CD8-positive, alpha-beta memory T cell (primary cell): ENCODE measurements at regions not wholly inside any gene's neighbourhood (a gene's known extent, or its start where the extent isn't known, plus 50 kb on each side); places are given as distances from the start of the nearest gene placed in this dataset.
"Not testable (repeated sequence)": the region's sequence is repeated elsewhere in the genome, so short reads cannot be mapped to it uniquely, and the experiment has no call there.

Source experiments
- CTCF ChIA-PET: fragments of 350-600 bp; sonication (Branson Sonifier 250); formaldehyde crosslinking; loops from one replicate; lab custom pipeline; 2021; ENCODE audit warnings: antibody characterized with exemption; lab: Charles Lee
- POLR2A ChIA-PET: fragments of 350-600 bp; sonication (Branson Sonifier 250); formaldehyde crosslinking; loops from one replicate; lab custom pipeline; 2021; ENCODE audit warnings: antibody characterized with exemption; lab: Charles Lee
- DNase-seq, 5 donors: peaks; one replicate each; pipeline versions ENCODE4 v3.0.0 to v3.0.0-alpha.2; 2020 to 2022; ENCODE audit warnings: mixed read lengths in 1 of 5
- H3K27ac ChIP-seq: one replicate; pipeline ENCODE4 v1.7.0; 2013; ENCODE audit warnings: low read depth, mild to moderate bottlenecking, low read length, moderate library complexity
- H3K27me3 ChIP-seq: 2 replicates; pipeline ENCODE4 v1.7.0; 2013; ENCODE audit warnings: low read length, mild to moderate bottlenecking; ENCODE audit not compliant: insufficient read depth, poor library complexity, severe bottlenecking
- H3K36me3 ChIP-seq: 2 replicates; pipeline ENCODE4 v1.7.0; 2013; ENCODE audit warnings: mild to moderate bottlenecking, low read length, moderate library complexity; ENCODE audit not compliant: insufficient read depth
- H3K4me1 ChIP-seq: 2 replicates; pipeline ENCODE4 v1.7.0; 2013; ENCODE audit warnings: mild to moderate bottlenecking, low read length, moderate library complexity; ENCODE audit not compliant: insufficient read depth
- H3K4me3 ChIP-seq: 2 replicates; pipeline ENCODE4 v1.7.0; 2013; ENCODE audit warnings: mild to moderate bottlenecking, low read length
- H3K9me3 ChIP-seq: 2 replicates; pipeline ENCODE4 v1.7.0; 2013; ENCODE audit warnings: mild to moderate bottlenecking, low read length
- H3K27ac Mint-ChIP-seq, 8 donors: one replicate each; pipeline ENCODE4 v1.8.0; 2020 to 2021; ENCODE audit warnings: mixed read lengths in 8 of 8, mild to moderate bottlenecking in 6 of 8, inconsistent platforms in 3 of 8, moderate library complexity in 3 of 8
- H3K27me3 Mint-ChIP-seq, 2 donors: one replicate each; pipeline ENCODE4 v1.8.0; 2020 to 2021; ENCODE audit warnings: mixed read lengths in 2 of 2, mild to moderate bottlenecking in 1 of 2, moderate library complexity in 1 of 2
- H3K36me3 Mint-ChIP-seq, 3 donors: one replicate each; pipeline ENCODE4 v1.8.0; 2020 to 2021; ENCODE audit warnings: mixed read lengths in 3 of 3, inconsistent platforms in 1 of 3, mild to moderate bottlenecking in 1 of 3
- H3K4me1 Mint-ChIP-seq, 3 donors: one replicate each; pipeline ENCODE4 v1.8.0; 2020 to 2021; ENCODE audit warnings: mixed read lengths in 3 of 3, inconsistent platforms in 1 of 3, mild to moderate bottlenecking in 1 of 3
- H3K4me3 Mint-ChIP-seq, 7 donors: one replicate each; pipeline ENCODE4 v1.8.0; 2020 to 2021; ENCODE audit warnings: mixed read lengths in 7 of 7, mild to moderate bottlenecking in 6 of 7, moderate library complexity in 4 of 7, inconsistent platforms in 2 of 7
- H3K9me3 Mint-ChIP-seq, 5 donors: one replicate each; pipeline ENCODE4 v1.8.0; 2020 to 2022; ENCODE audit warnings: mixed read lengths in 5 of 5, mild to moderate bottlenecking in 3 of 5, moderate library complexity in 2 of 5, inconsistent platforms in 1 of 5

DNA sequence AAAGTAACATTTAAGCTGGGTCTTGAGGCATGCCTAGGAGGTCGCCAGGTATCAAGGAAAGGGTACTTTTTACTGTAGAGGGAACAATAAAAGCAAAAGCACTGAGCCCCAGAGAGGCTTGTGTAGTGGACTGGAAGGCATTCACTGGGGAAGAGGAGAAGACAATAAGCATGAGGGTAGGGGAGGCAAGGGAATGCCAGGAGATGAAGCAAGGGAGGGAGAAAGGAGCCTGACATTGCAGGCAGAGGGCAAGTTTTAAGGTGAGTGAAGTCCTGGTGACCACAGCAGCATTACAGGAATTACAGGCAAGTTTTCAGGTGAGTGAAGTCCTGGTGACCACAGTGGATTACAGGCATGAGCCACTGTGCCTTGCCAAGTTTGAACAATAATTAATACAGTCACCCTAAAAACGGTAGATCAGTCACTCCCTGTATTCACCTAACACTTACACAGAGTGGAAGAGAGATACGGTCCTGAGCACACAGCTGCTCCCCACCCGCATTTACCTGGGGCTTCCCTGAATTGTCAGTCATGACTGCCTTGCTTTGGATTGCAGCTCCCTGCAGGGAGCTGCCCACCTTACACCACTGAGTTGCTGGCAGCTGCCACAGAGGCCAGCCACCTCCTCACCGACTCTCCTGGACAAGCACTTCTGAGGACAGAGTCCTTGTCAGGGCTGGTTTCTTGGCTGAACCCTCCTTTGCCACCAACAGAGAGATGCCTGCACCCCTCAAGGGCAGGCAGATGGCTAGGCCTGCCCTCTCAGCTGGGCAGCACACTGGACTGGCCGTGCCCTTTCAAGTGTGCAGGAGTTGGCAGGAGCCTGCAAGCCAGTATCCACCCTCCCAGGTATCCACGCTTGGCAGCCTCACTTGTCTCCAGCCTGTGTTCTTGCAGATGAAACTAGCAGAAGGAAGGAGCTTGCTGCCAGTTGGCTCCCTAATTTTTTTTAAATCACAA lies 59.0 kb upstream of the KCNK12 start:
- Histone ChIP-seq H3K9me3 (no peaks in the 10 kb centered on the region), H3K27me3 (no peaks in the 10 kb centered on the region), H3K27ac (no peak overlapping the region), H3K4me3 (no peak overlapping the region), H3K36me3 (no peaks in the 10 kb centered on the region), H3K4me1 (no peaks in the 10 kb centered on the region)
- ChIA-PET POLR2A (no interaction called here), CTCF (no interaction called here)
- DNase-seq = no peak
- Mint-ChIP-seq H3K36me3 (no peaks in the 10 kb centered on the region), H3K4me1 (no peaks in the 10 kb centered on the region), H3K27ac (no peak overlapping the region), H3K9me3 (no peaks in the 10 kb centered on the region), H3K27me3 (peaks cover 6 to 22% of the 10 kb centered on the region in 2 donors), H3K4me3 (no peak overlapping the region)

DNA sequence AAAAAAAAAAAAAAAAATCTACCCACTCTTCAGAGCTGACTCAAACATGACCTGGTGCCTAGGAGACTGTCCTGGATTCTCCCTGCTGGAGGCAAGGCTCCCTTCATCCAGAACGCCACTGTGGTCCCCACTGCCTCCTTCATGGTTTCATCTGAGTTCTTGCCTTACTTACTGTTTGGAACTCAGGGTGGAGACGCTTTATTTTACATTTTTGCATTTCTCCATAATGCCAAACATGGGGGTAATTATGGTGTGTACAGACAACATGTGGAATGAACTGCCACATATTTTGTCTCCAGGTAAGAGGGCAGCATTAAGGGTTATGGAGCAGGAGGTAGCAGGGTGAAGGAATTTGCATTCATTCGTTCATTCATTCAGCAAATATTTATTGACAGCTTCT lies 58.1 kb upstream of the KCNK12 start:
- Mint-ChIP-seq H3K27ac (no peak overlapping the region), H3K27me3 (peaks cover 5 to 22% of the 10 kb centered on the region in 2 donors), H3K4me3 (no peak overlapping the region), H3K9me3 (no peaks in the 10 kb centered on the region), H3K36me3 (no peaks in the 10 kb centered on the region), H3K4me1 (no peaks in the 10 kb centered on the region)
- no peak overlapping the region for H3K4me3 ChIP-seq
- DNase-seq = no peak
- no peak overlapping the region for H3K27ac ChIP-seq
- no peaks in the 10 kb centered on the region for H3K4me1 ChIP-seq
- POLR2A ChIA-PET = no interaction called here
- H3K36me3 ChIP-seq = no peaks in the 10 kb centered on the region
- CTCF ChIA-PET = no interaction called here
- H3K9me3 ChIP-seq = no peaks in the 10 kb centered on the region
- no peaks in the 10 kb centered on the region for H3K27me3 ChIP-seq

DNA sequence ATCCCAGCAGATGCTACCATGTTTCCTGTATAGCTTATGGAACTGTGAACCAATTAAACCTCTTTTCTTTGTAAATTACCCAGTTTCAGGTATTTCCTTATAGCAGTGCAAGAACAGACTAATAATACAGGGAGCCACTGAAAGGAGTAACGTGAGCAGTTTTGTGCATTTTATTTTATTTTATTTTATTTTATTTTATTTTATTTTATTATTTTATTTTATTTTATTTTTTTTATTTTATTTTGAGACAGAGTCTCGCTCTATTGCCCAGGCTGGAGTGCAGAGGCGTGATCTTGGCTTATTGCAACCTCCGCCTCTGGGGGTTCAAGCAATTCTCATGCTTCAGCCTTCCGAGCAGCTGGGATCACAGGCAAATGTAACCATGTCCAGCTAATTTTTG lies 55.9 kb upstream of the KCNK12 start:
- Mint-ChIP-seq H3K4me1 (no peaks in the 10 kb centered on the region), H3K36me3 (no peaks in the 10 kb centered on the region), H3K9me3 (no peaks in the 10 kb centered on the region), H3K27ac (no peak overlapping the region), H3K4me3 (no peak overlapping the region), H3K27me3 (peaks cover 9 to 25% of the 10 kb centered on the region in 2 donors)
- POLR2A ChIA-PET = no interaction called here
- CTCF ChIA-PET = no interaction called here
- Histone ChIP-seq H3K27ac (no peak overlapping the region), H3K36me3 (no peaks in the 10 kb centered on the region), H3K4me3 (no peak overlapping the region), H3K27me3 (no peaks in the 10 kb centered on the region), H3K9me3 (no peaks in the 10 kb centered on the region), H3K4me1 (no peaks in the 10 kb centered on the region)
- no peak for DNase-seq

DNA sequence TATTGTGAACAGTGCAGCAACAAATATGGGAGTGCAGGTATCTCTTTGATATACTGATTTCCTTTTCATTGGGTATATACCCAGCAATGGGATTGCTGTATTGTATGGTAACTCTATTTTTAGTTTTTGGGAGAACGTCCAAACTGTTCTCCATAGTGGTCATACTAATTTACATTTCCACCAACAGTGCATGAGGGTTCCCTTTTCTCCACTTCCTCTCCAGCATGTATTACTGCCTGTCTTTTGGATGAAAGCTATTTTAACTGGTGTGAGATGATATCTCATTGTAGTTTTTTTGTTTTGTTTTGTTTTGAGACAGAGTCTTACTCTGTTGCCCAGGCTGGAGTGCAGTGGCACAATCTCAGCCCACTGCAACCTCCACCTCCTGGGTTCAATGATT lies 52.4 kb upstream of the KCNK12 start:
- H3K4me1 Mint-ChIP-seq, H3K4me3 Mint-ChIP-seq, POLR2A ChIA-PET, H3K4me1 ChIP-seq, CTCF ChIA-PET, H3K4me3 ChIP-seq, H3K27me3 ChIP-seq, H3K27ac Mint-ChIP-seq, H3K27ac ChIP-seq, H3K9me3 Mint-ChIP-seq, H3K36me3 ChIP-seq, H3K9me3 ChIP-seq, DNase-seq, H3K36me3 Mint-ChIP-seq: not testable (repeated sequence)
- H3K27me3 Mint-ChIP-seq = peaks cover 9 to 21% of the 10 kb centered on the region in 2 donors

DNA sequence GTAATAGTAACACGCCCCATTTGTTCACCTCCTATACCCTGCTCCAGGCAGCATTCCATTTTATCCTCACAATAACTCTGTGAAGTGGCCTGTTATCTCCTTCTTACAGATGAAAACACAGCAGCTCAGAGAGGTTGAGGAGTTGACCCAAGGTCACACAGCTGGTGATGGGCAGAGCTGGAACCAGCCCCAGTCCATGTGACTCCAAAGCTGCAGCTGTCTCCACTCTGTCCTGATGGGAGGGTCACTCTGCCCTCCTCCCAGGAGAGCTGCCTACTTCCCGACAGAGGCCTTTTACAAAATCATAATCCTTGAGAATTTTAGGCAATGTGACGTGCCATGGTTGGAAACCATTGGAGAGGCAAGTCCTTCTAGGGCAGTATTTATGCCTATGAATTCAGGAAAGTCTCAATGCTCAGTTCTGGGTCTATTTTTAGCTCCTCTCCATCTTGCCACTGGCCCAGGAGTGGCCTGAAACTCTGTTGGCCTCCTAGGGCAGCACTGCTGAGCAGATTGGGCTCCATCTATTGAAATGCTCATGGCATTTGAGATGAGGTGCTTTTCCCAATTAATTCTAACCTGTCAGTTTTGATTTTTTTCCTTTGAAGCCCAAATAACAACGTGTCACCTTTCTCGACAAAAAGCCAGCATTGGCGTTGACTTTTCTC lies 50.1 kb upstream of the KCNK12 start:
- H3K4me1 ChIP-seq = no peaks in the 10 kb centered on the region
- no peaks in the 10 kb centered on the region for H3K27me3 ChIP-seq
- no peaks in the 10 kb centered on the region for H3K9me3 ChIP-seq
- Mint-ChIP-seq H3K27ac (no peak overlapping the region), H3K9me3 (no peaks in the 10 kb centered on the region), H3K36me3 (no peaks in the 10 kb centered on the region), H3K27me3 (peaks cover 4 to 6% of the 10 kb centered on the region in 2 donors), H3K4me3 (no peak overlapping the region), H3K4me1 (no peaks in the 10 kb centered on the region)
- no peak overlapping the region for H3K27ac ChIP-seq
- ChIA-PET CTCF (no interaction called here), POLR2A (interaction anchor here (0.6 kb wide), 2 partner anchors 55 to 611 kb away, joined by 3 read pairs; no protein-coding TSS in a partner anchor)
- no peak overlapping the region for H3K4me3 ChIP-seq
- DNase-seq = no peak
- H3K36me3 ChIP-seq = no peaks in the 10 kb centered on the region
